GM12878 (cell line): ENCODE measurements at regions not wholly inside any gene's neighbourhood (a gene's known extent, or its start where the extent isn't known, plus 50 kb on each side); places are given as distances from the start of the nearest gene placed in this dataset.

Source experiments
- ATAC-seq: fragments of 200-7000 bp; cut with Tn5 transposase; 3 replicates; pipeline ENCODE4 v1.9.1; 2020; ENCODE audit warnings: mild to moderate bottlenecking, moderate library complexity
- BruUV-seq: library from RNA; stranded (reverse); fragments of 400-500 nt; replicated peaks from 2 replicates; lab custom pipeline; 2021; lab: Mats Ljungman, UMichigan
- CTCF ChIA-PET: fragments of 300-600 bp; sonication (Branson Sonifier 250); formaldehyde crosslinking; extraction: SDS; loops from one replicate; lab custom pipeline; 2021; ENCODE audit warnings: inconsistent platforms; lab: Yijun Ruan, JAX
- POLR2A ChIA-PET: fragments of 350-600 bp; formaldehyde crosslinking; extraction: SDS; loops from one replicate; lab custom pipeline; 2021; ENCODE audit warnings: inconsistent platforms; lab: Charles Lee
- RAD21 ChIA-PET: fragments of 300-600 bp; sonication (Branson Sonifier 250); formaldehyde crosslinking; loops from one replicate; lab custom pipeline; 2023; ENCODE audit warnings: antibody characterized with exemption; ENCODE audit not compliant: unreplicated experiment; lab: Charles Lee
- SMC1A ChIA-PET: fragments of 300-600 bp; sonication (Branson Sonifier 250); formaldehyde crosslinking; loops from one replicate; lab custom pipeline; 2023; ENCODE audit not compliant: unreplicated experiment, uncharacterized antibody; lab: Charles Lee
- DNase-seq: peaks from one replicate; pipeline ENCODE4 v3.0.0-alpha.2; 2011; ENCODE audit warnings: low read depth, low spot score
- FAIRE-seq: peaks from 3 replicates; lab custom pipeline; 2011; peaks lifted over from hg19 to GRCh38; lab: Jason Lieb, UNC
- H2AFZ ChIP-seq: 2 replicates; pipeline ENCODE4 v1.6.0; 2011; ENCODE audit warnings: low read depth, low read length, control low read depth; ENCODE audit not compliant: control insufficient read depth
- H3K27ac ChIP-seq: 2 replicates; pipeline ENCODE4 v1.5.1; 2011; ENCODE audit warnings: control low read depth; ENCODE audit not compliant: control insufficient read depth, insufficient read depth
- H3K27me3 ChIP-seq, 2 experiments: replicated peaks in 1 of 2; 2 replicates each; pipeline versions ENCODE4 v1.6.0 to v1.6.1; 2011; ENCODE audit warnings: low read length in 1 of 2; ENCODE audit not compliant: control insufficient read depth in 2 of 2, insufficient read depth in 2 of 2
- H3K36me3 ChIP-seq, 2 experiments: 2 replicates each; pipeline ENCODE4 v1.5.1; 2011; ENCODE audit warnings: low read length in 1 of 2; ENCODE audit not compliant: control insufficient read depth in 2 of 2, insufficient read depth in 2 of 2
- H3K4me1 ChIP-seq: 2 replicates; pipeline ENCODE4 v1.6.1; 2011; ENCODE audit warnings: mild to moderate bottlenecking, low read length, moderate library complexity, mixed read lengths; ENCODE audit not compliant: control insufficient read depth, insufficient read depth
- H3K4me2 ChIP-seq: 2 replicates; pipeline ENCODE4 v1.6.0; 2011; ENCODE audit warnings: control low read depth; ENCODE audit not compliant: control insufficient read depth, insufficient read depth
- H3K4me3 ChIP-seq: fragments of 200-600 bp; sonication (generic); 2 replicates; pipeline ENCODE4 v1.5.1; 2016
- H3K79me2 ChIP-seq: 2 replicates; pipeline ENCODE4 v1.6.0; 2011; ENCODE audit warnings: low read length; ENCODE audit not compliant: control insufficient read depth, insufficient read depth
- H3K9ac ChIP-seq: 2 replicates; pipeline ENCODE4 v1.8.0; 2011; ENCODE audit warnings: low read length, control low read depth, mixed read lengths; ENCODE audit not compliant: control insufficient read depth, insufficient read depth
- H3K9me3 ChIP-seq: replicated peaks from 3 replicates; pipeline ENCODE4 v1.5.1; 2011; ENCODE audit warnings: mild to moderate bottlenecking, low read length; ENCODE audit not compliant: control insufficient read depth, insufficient read depth
- H4K20me1 ChIP-seq: 2 replicates; pipeline ENCODE4 v1.6.0; 2011; ENCODE audit not compliant: control insufficient read depth, insufficient read depth
- ELK1 ChIP-seq: IDR thresholded peaks from 2 replicates; pipeline ENCODE4 v1.6.1; 2012; ENCODE audit warnings: low read depth, low read length, improper control_type of control experiment
- MEF2B ChIP-seq: fragments of 450-650 bp; IDR thresholded peaks from 2 replicates; pipeline ENCODE4 v1.6.1; 2018; ENCODE audit warnings: mild to moderate bottlenecking, moderate library complexity; ENCODE audit not compliant: partially characterized antibody, poor library complexity, severe bottlenecking
- NFIC ChIP-seq: IDR thresholded peaks from 2 replicates; pipeline ENCODE4 v1.6.1; 2012; ENCODE audit warnings: low read depth, mild to moderate bottlenecking, inconsistent platforms, low read length, moderate library complexity
- NFYB ChIP-seq: IDR thresholded peaks from 2 replicates; pipeline ENCODE4 v1.6.1; 2011; ENCODE audit warnings: low read depth, mild to moderate bottlenecking, low read length, improper control_type of control experiment, moderate library complexity; ENCODE audit not compliant: insufficient read depth
- POLR2A ChIP-seq: IDR thresholded peaks from 2 replicates; pipeline ENCODE4 v1.6.1; 2011; ENCODE audit warnings: low read depth, mild to moderate bottlenecking, low read length
- POLR2AphosphoS5 ChIP-seq: IDR thresholded peaks from 2 replicates; pipeline ENCODE4 v1.6.1; 2011; ENCODE audit warnings: mild to moderate bottlenecking, low read length, inconsistent platforms
- STAT3 ChIP-seq: IDR thresholded peaks from 2 replicates; pipeline ENCODE4 v1.6.1; 2011; ENCODE audit warnings: low read depth, low read length, improper control_type of control experiment
- TARDBP ChIP-seq: IDR thresholded peaks from 2 replicates; pipeline ENCODE4 v1.6.1; 2016; ENCODE audit warnings: borderline replicate concordance
- YY1 ChIP-seq: IDR thresholded peaks from 2 replicates; pipeline ENCODE4 v1.6.1; 2011; ENCODE audit warnings: low read depth, mild to moderate bottlenecking, low read length
- WGBS: methylation state at CpG from one replicate; pipeline ENCODE4 v1.1.6; 2016; ENCODE audit warnings: low lambda C conversion rate; ENCODE audit not compliant: insufficient replicate concordance, insufficient coverage; ENCODE audit errors: missing lambda C conversion rate; 5-methylcytosine and 5-hydroxymethylcytosine counted together
- in situ Hi-C: fragments of 300-500 bp; cut with MboI; formaldehyde crosslinking; loops from 9 replicates; pipeline ENCODE4 v1.14.3; 2018; ENCODE audit warnings: mixed read lengths
- intact Hi-C: fragments of 100-400 bp; cut with micrococcal nuclease; formaldehyde crosslinking; loops from one replicate; pipeline ENCODE4 v1.14.2; 2022; ENCODE audit not compliant: unreplicated experiment
- TF ChIP-seq, protein P1 (sequence below): IDR thresholded peaks from 2 replicates; pipeline ENCODE4 v1.6.1; 2012; ENCODE audit warnings: low read depth, low read length, improper control_type of control experiment
- TF ChIP-seq, protein P2 (sequence below): fragments of 450-650 bp; IDR thresholded peaks from 2 replicates; pipeline ENCODE4 v1.6.1; 2018; ENCODE audit warnings: mild to moderate bottlenecking, low read depth, moderate library complexity; ENCODE audit not compliant: partially characterized antibody
- TF ChIP-seq, protein P3 (sequence below): fragments of 450-650 bp; IDR thresholded peaks from 2 replicates; pipeline ENCODE4 v1.6.1; 2018; ENCODE audit warnings: borderline replicate concordance, mild to moderate bottlenecking; ENCODE audit not compliant: partially characterized antibody

- ATAC-seq (no peak), FAIRE-seq (no peak), DNase-seq (no peak)
- Histone ChIP-seq H3K27me3 (no peaks in the 10 kb centered on the region), H3K9ac (no peak overlapping the region), H3K36me3 (no peaks in the 10 kb centered on the region), H2AFZ (no peak overlapping the region), H3K4me2 (no peak overlapping the region), H4K20me1 (no peaks in the 10 kb centered on the region), H3K4me1 (no peaks in the 10 kb centered on the region), H3K9me3 (no peaks in the 10 kb centered on the region; the same call in 2 of the 3 replicates), H3K4me3 (no peak overlapping the region), H3K27ac (no peak overlapping the region), H3K79me2 (no peaks in the 10 kb centered on the region)
- POLR2A ChIA-PET: no interaction called here
- in situ Hi-C loops: no loop called here
- RAD21 ChIA-PET: no interaction called here
- 17% methylated on average over 6 of the region's 6 CpGs for WGBS
- CTCF ChIA-PET: no interaction called here
- TF ChIP-seq NFIC (no peak), POLR2AphosphoS5 (no peak), MEF2B (no peak), STAT3 (no peak), POLR2A (no peak), TARDBP (no peak), YY1 (no peak), NFYB (no peak), ELK1 (no peak)
- TF ChIP-seq, protein P1, sequence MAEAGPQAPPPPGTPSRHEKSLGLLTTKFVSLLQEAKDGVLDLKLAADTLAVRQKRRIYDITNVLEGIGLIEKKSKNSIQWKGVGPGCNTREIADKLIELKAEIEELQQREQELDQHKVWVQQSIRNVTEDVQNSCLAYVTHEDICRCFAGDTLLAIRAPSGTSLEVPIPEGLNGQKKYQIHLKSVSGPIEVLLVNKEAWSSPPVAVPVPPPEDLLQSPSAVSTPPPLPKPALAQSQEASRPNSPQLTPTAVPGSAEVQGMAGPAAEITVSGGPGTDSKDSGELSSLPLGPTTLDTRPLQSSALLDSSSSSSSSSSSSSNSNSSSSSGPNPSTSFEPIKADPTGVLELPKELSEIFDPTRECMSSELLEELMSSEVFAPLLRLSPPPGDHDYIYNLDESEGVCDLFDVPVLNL: no peak
- TF ChIP-seq, protein P2, sequence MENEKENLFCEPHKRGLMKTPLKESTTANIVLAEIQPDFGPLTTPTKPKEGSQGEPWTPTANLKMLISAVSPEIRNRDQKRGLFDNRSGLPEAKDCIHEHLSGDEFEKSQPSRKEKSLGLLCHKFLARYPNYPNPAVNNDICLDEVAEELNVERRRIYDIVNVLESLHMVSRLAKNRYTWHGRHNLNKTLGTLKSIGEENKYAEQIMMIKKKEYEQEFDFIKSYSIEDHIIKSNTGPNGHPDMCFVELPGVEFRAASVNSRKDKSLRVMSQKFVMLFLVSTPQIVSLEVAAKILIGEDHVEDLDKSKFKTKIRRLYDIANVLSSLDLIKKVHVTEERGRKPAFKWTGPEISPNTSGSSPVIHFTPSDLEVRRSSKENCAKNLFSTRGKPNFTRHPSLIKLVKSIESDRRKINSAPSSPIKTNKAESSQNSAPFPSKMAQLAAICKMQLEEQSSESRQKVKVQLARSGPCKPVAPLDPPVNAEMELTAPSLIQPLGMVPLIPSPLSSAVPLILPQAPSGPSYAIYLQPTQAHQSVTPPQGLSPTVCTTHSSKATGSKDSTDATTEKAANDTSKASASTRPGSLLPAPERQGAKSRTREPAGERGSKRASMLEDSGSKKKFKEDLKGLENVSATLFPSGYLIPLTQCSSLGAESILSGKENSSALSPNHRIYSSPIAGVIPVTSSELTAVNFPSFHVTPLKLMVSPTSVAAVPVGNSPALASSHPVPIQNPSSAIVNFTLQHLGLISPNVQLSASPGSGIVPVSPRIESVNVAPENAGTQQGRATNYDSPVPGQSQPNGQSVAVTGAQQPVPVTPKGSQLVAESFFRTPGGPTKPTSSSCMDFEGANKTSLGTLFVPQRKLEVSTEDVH: no peak
- TF ChIP-seq, protein P3, sequence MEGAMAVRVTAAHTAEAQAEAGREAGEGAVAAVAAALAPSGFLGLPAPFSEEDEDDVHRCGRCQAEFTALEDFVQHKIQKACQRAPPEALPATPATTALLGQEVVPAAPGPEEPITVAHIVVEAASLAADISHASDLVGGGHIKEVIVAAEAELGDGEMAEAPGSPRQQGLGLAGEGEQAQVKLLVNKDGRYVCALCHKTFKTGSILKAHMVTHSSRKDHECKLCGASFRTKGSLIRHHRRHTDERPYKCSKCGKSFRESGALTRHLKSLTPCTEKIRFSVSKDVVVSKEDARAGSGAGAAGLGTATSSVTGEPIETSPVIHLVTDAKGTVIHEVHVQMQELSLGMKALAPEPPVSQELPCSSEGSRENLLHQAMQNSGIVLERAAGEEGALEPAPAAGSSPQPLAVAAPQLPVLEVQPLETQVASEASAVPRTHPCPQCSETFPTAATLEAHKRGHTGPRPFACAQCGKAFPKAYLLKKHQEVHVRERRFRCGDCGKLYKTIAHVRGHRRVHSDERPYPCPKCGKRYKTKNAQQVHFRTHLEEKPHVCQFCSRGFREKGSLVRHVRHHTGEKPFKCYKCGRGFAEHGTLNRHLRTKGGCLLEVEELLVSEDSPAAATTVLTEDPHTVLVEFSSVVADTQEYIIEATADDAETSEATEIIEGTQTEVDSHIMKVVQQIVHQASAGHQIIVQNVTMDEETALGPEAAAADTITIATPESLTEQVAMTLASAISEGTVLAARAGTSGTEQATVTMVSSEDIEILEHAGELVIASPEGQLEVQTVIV: no peak
- intact Hi-C loops: no loop called here
- SMC1A ChIA-PET: no interaction called here
- no TSS peak for BruUV-seq
These were observed 274.8 kb upstream of the AJAP1 start for GRCh38 chr1:4379451-4380175.
